HAP-1 (cell line): ENCODE measurements at regions not wholly inside any gene's neighbourhood (a gene's known extent, or its start where the extent isn't known, plus 50 kb on each side); places are given as distances from the start of the nearest gene placed in this dataset.
"Not testable (repeated sequence)": the region's sequence is repeated elsewhere in the genome, so short reads cannot be mapped to it uniquely, and the experiment has no call there.

Experiments
- DNase-seq, 2 experiments: peaks; one replicate each; pipeline ENCODE4 v3.0.0-alpha.2; 2016 to 2020; ENCODE audit warnings: low spot score in 2 of 2
- H3K27me3 ChIP-seq: fragments of 250-450 bp; sonication (Bioruptor Pico); 2 replicates; pipeline ENCODE4 v1.5.1; 2020; ENCODE audit warnings: low read depth, mild to moderate bottlenecking, moderate library complexity
- H3K36me3 ChIP-seq: fragments of 250-450 bp; sonication (Bioruptor Pico); replicated peaks from 2 replicates; pipeline ENCODE4 v1.5.1; 2020; ENCODE audit warnings: mild to moderate bottlenecking
- H3K4me1 ChIP-seq: fragments of 250-450 bp; sonication (Bioruptor Pico); 2 replicates; pipeline ENCODE4 v1.5.1; 2020; ENCODE audit warnings: mild to moderate bottlenecking
- H3K4me3 ChIP-seq: fragments of 250-450 bp; sonication (Bioruptor Pico); 2 replicates; pipeline ENCODE4 v1.5.1; 2020; ENCODE audit warnings: mild to moderate bottlenecking, moderate library complexity
- H3K9me3 ChIP-seq: fragments of 250-450 bp; sonication (Bioruptor Pico); 2 replicates; pipeline ENCODE4 v1.5.1; 2020; ENCODE audit warnings: mild to moderate bottlenecking, moderate library complexity
- in situ Hi-C: fragments of 300-500 bp; cut with MboI; formaldehyde crosslinking; loops from 3 replicates; pipeline ENCODE4 v1.14.3; 2020; ENCODE audit warnings: low sequenced_read_pairs, inconsistent platforms, mixed read lengths

- H3K36me3 ChIP-seq = no peaks in the 10 kb centered on the region
- peaks cover 48% of the 10 kb centered on the region for H3K27me3 ChIP-seq
- no peak overlapping the region for H3K4me3 ChIP-seq
- H3K9me3 ChIP-seq = no peaks in the 10 kb centered on the region
- peaks cover 9% of the 10 kb centered on the region; the same call in 1 of the 2 replicates for H3K4me1 ChIP-seq
- in situ Hi-C loops = no loop called here
- no peak for DNase-seq
These were observed 523.4 kb upstream of the FANCL start for GRCh38 chr2:58764338-58765104.

GRCh38 chr2:58762176-58762781, 521.2 kb upstream of the FANCL start:
- Histone ChIP-seq H3K4me3 (no peak overlapping the region), H3K27me3 (peaks cover 28% of the 10 kb centered on the region), H3K9me3 (no peaks in the 10 kb centered on the region), H3K36me3 (no peaks in the 10 kb centered on the region), H3K4me1 (no peaks in the 10 kb centered on the region)
- in situ Hi-C loops = no loop called here
- peak; percentile 79 to 88 for DNase-seq

- no peak for DNase-seq
- Histone ChIP-seq H3K4me1 (peaks cover 8% of the 10 kb centered on the region), H3K9me3 (no peaks in the 10 kb centered on the region), H3K36me3 (no peaks in the 10 kb centered on the region), H3K27me3 (no peaks in the 10 kb centered on the region), H3K4me3 (no peak overlapping the region)
- in situ Hi-C loops = no loop called here
These were observed 516.8 kb upstream of the FANCL start for GRCh38 chr2:58757971-58758370.

GRCh38 chr2:58756336-58756735, 515.2 kb upstream of the FANCL start:
- no peaks in the 10 kb centered on the region for H3K36me3 ChIP-seq
- DNase-seq = no peak
- peaks cover 8% of the 10 kb centered on the region for H3K4me1 ChIP-seq
- H3K4me3 ChIP-seq = no peak overlapping the region
- in situ Hi-C loops = no loop called here
- no peaks in the 10 kb centered on the region for H3K9me3 ChIP-seq
- no peaks in the 10 kb centered on the region for H3K27me3 ChIP-seq

GRCh38 chr2:58752507-58752906, 511.4 kb upstream of the FANCL start:
- H3K4me3 ChIP-seq, in situ Hi-C loops, H3K27me3 ChIP-seq, H3K9me3 ChIP-seq, DNase-seq, H3K4me1 ChIP-seq, H3K36me3 ChIP-seq: not testable (repeated sequence)

GRCh38 chr2:58751676-58752075, 510.6 kb upstream of the FANCL start:
- H3K9me3 ChIP-seq, H3K4me1 ChIP-seq, in situ Hi-C loops, H3K4me3 ChIP-seq, DNase-seq, H3K27me3 ChIP-seq, H3K36me3 ChIP-seq: not testable (repeated sequence)

- no peaks in the 10 kb centered on the region for H3K36me3 ChIP-seq
- H3K9me3 ChIP-seq = no peaks in the 10 kb centered on the region
- in situ Hi-C loops = no loop called here
- DNase-seq = no peak
- no peaks in the 10 kb centered on the region for H3K4me1 ChIP-seq
- H3K4me3 ChIP-seq = no peak overlapping the region
- H3K27me3 ChIP-seq = no peaks in the 10 kb centered on the region
These were observed 507.9 kb upstream of the FANCL start for GRCh38 chr2:58749041-58749440.

GRCh38 chr2:58745334-58745733, 504.2 kb upstream of the FANCL start:
- H3K4me3 ChIP-seq, H3K9me3 ChIP-seq, H3K36me3 ChIP-seq, H3K27me3 ChIP-seq, in situ Hi-C loops, H3K4me1 ChIP-seq, DNase-seq: not testable (repeated sequence)

GRCh38 chr2:58740426-58740825, 499.3 kb upstream of the FANCL start:
- no peaks in the 10 kb centered on the region for H3K36me3 ChIP-seq
- no peaks in the 10 kb centered on the region for H3K4me1 ChIP-seq
- H3K27me3 ChIP-seq = no peaks in the 10 kb centered on the region
- no peak for DNase-seq
- H3K4me3 ChIP-seq = no peak overlapping the region
- no peaks in the 10 kb centered on the region for H3K9me3 ChIP-seq
- in situ Hi-C loops = no loop called here

GRCh38 chr2:58739033-58739432, 497.9 kb upstream of the FANCL start:
- Histone ChIP-seq H3K9me3 (no peaks in the 10 kb centered on the region), H3K4me1 (no peaks in the 10 kb centered on the region), H3K36me3 (no peaks in the 10 kb centered on the region), H3K4me3 (no peak overlapping the region), H3K27me3 (no peaks in the 10 kb centered on the region; the same call in 1 of the 2 replicates)
- in situ Hi-C loops = no loop called here
- no peak for DNase-seq

GRCh38 chr2:58734365-58734764, 493.2 kb upstream of the FANCL start:
- no peak for DNase-seq
- in situ Hi-C loops = no loop called here

GRCh38 chr2:58732999-58733398, 491.9 kb upstream of the FANCL start:
- in situ Hi-C loops = no loop called here

More at GRCh38 chr2:58734365-58734764, 493.2 kb upstream of the FANCL start:
- Histone ChIP-seq H3K4me3 (no peak overlapping the region), H3K4me1 (no peaks in the 10 kb centered on the region), H3K36me3 (no peaks in the 10 kb centered on the region), H3K27me3 (no peaks in the 10 kb centered on the region; the same call in 1 of the 2 replicates), H3K9me3 (no peaks in the 10 kb centered on the region)

GRCh38 chr2:58731488-58731869, 490.4 kb upstream of the FANCL start:
- DNase-seq = peak in 1 of 2 experiments; percentile 3
- H3K36me3 ChIP-seq = no peaks in the 10 kb centered on the region
- no peak overlapping the region for H3K4me3 ChIP-seq
- in situ Hi-C loops = no loop called here
- H3K9me3 ChIP-seq = no peaks in the 10 kb centered on the region
- no peaks in the 10 kb centered on the region for H3K4me1 ChIP-seq
- no peaks in the 10 kb centered on the region; the same call in 1 of the 2 replicates for H3K27me3 ChIP-seq

More at GRCh38 chr2:58732999-58733398, 491.9 kb upstream of the FANCL start:
- no peaks in the 10 kb centered on the region for H3K9me3 ChIP-seq
- no peaks in the 10 kb centered on the region; the same call in 1 of the 2 replicates for H3K27me3 ChIP-seq
- no peaks in the 10 kb centered on the region for H3K4me1 ChIP-seq
- peak in 1 of 2 experiments; percentile 11 for DNase-seq
- H3K4me3 ChIP-seq = no peak overlapping the region
- no peaks in the 10 kb centered on the region for H3K36me3 ChIP-seq

GRCh38 chr2:58730764-58731487, 489.8 kb upstream of the FANCL start:
- Histone ChIP-seq H3K4me1 (no peaks in the 10 kb centered on the region), H3K9me3 (no peaks in the 10 kb centered on the region), H3K27me3 (no peaks in the 10 kb centered on the region; the same call in 1 of the 2 replicates), H3K4me3 (no peak overlapping the region), H3K36me3 (no peaks in the 10 kb centered on the region)
- in situ Hi-C loops = no loop called here
- peak in 1 of 2 experiments; percentile 6 for DNase-seq
